ENCODE measurements at regions not wholly inside any gene's neighbourhood (a gene's known extent, or its start where the extent isn't known, plus 50 kb on each side); places are given as distances from the start of the nearest gene placed in this dataset.
"Not testable (repeated sequence)": the region's sequence is repeated elsewhere in the genome, so short reads cannot be mapped to it uniquely, and the experiment has no call there.

DNA sequence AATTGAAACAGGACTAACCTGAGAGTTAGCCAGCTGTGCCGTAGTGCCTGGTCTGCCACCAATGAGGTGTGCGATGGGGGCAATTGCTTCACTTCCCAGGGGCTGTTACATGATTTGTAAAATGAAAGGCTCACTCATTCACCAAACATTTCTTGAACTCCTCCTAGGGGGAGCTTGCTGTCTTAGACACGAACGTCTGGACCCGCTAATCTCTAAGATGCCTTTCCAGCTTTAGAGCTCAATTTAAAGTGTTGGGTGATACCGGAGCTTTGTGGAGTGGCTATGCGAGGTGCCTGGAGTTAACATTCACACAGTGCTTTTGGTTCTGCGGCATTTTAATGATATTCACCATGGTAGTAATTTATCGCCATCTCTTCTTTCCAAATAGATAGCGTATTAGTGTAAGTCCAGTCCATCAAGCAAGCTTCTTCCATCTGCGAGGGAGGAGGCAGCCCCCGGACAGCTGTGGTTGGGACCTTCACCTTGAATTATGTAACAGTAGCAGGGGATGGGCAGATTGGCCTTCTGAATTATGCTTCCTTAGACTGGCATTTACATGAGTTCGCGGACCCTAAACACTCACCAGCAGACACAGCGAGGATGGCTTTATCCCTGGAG is 179.9 kb downstream of the ADSS2 start:
- DNase-seq = no peak

DNA sequence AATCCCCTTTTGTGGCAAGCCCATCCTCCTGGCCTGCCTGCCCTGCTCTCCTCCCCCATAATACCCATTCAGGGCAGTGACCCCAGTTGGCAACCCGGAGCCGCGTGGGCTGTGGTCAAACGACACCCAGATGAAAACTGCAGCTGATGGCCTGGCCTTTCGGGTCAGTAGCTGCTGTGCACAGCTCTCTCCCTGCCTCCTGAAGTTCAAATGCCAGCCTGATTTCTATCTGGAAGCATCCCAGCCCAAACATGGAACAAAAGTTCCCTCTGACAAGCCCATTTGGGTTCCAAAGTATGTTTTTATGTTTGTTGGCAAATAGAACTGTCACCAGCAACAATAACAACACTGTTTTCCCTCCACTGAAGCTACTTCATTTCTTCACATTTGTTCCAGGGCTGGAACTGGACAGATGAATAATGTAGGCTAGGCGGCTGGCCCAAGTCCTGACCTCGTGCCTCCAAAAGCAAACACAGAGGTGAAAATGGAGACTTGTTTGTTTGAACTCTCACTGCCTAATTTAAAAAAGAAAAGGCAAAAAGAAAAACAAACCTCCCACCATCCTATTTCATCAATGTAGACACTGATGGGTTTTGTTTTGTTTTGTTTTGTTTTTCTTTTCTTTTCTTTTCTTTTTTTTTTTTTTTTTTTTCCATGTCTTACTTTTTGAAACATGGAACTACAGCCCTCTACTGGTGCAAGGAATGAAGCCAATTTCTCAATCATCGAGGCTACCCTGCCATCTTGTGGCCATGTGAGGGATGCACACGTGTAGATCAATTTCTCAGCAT is 179.0 kb downstream of the ADSS2 start:
- DNase-seq = peak; percentile 56 to 83 (median 60)

DNA sequence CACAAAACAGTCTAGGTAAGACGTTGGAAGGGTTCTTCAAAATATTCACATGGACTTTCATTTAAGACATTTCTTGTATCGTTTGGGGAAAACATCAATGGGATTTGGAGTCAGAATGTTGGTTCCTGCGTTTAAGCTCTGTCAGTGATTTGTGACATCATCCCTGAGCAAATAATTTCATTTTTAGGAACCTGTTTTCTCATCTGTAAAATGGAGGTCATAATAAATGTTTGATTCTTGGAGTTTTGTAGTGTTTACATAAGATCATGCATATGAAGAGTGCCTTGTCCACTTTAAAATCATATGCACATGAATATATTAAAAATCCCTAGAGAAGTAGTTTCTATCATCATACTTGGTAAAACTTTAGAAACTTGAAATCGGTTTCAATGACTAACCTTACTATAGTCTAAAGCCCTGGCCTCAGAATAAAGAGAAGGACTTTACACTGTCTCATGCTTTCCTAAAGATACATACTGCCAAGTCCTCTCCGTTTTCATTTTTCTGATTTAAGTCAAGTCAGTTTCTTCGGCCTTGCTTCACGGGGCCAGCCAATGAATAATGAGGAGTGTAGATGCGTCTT is 178.4 kb downstream of the ADSS2 start:
- DNase-seq = no peak

DNA sequence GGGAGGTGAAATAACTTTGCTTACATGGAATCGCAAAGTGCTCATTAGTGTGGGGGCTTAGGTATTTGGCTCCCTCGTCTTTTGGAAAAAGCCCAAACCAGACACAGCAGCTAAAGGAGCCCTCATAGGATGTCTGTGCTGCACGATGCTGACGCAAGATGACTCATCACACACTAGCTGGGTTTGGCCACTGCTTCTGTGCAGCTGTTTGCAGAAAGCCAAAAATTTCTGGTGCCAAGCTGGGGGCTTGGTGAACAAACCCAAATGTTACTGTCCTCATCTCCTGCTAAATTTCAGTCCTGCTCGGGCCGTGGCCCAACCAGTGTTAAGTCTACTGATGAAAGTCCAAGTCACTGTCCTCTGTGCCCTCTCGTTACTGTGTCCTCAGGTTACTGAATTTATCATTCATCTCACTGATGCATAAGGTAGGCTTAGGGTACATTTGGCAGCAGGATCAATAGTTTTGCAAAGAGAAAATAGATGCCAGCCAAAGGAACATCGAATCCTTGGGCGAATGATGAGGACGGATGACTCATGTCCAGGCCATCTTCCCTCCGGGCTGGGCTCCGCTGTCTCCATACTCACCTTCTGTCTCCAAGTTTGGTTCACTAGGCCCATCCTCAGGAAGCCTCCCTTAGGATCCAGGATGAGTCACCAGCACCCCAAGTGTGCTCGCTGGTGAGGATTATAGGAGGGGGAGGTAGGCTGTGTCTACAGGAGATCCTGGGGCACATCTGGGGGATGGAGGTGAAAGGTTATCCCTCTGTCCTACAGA is 177.7 kb downstream of the ADSS2 start:
- no peak for DNase-seq

DNA sequence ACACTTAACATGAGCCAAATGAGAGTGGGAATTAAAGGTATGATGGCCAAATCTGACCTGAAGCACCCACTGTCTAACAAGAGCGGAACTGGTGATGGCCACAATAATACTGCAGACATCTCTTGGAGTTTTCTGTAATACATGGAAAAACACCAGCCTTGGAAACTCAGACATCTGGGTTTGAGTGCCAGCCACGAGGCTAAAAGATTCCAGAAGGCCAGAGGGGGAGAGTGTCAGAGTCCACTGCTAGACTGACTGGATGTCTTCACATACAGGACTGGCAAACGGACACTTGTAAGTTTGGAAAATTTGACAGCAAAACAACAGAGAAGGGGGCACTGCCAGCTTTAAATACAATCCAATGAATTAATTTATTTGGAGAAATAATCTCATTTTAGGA is 175.1 kb downstream of the ADSS2 start:
- no peak for DNase-seq

DNA sequence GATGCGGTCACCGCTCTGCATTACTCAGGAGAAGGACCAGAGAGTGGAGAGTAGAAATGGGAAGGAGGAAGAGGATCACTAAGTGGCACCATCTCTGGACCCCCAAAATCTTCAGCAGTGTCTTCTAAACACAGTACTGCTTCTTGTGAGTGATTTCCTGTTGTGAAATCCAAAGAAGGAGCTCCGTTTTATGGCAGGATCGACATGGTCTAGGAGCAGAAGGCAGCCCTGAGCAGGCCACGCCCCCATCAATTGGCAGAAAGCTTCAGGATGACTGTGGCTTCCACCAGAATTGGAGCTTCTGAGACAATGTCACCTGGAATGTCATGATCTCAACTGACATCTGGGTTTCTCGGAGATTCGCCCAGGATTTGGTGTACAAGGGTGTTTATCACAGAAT is 171.5 kb downstream of the ADSS2 start:
- DNase-seq = no peak

DNA sequence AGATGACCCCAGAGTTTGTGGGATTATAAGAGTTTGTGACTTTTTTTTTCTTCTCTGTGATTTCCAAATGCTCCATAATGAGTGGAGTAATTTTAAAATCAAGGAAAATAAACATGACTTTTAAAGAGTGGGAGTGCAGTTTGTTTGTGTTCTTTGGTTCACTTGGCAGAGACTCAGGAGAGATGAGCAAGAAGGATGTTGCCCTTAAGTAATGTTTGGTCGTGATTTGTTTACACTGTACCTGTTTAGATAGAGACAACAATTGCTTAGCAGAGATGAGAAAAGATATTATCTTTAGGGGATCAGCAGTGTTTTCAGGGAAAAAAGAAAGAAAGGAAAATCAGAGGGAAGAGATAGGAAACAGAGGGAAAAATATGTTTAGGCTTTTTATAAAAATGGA is 170.8 kb downstream of the ADSS2 start:
- no peak for DNase-seq

DNA sequence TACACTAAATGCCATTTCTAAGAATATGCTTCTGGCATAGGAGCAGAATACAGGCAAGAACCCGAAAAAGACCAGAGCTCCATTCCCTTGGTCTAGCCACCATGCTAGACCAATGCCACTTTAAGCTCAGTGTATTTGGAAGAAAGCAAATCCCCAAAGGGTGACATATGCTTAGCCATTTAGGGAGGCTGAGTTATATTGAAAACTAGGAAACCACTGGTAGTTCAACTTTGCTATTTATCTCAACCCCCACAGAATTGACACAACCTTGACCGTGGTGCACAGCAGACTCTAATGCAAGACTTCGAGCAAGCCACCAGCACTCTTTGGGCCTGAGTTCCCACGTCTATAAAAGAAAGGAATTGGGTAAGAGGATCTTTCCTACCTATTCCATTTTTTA is 167.9 kb downstream of the ADSS2 start:
- DNase-seq = no peak

DNA sequence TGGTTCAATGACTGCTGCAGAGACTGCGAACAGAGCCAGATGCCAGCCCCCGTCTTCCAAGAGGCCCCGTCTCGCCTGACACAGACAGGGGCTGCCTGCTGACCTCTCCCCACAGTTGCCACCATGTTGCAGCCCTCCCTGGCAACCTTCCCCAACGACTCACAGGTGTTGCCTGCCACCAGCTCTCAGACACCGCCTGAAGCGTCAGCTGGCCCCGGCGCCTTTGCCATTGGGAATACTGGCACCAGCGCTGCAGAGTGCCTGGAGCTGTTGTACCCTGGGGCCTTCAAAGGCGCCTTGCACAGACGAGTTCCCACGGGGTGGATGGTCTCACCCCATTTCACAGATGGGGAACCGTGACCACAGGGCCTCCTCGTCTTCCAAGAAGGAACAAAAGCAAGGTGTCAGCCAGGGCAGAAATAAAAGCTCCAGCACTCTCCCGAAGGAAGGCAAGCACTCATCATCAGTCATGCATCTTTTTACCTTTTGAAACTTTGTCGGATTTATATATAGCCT is 167.0 kb downstream of the ADSS2 start:
- DNase-seq = no peak

DNA sequence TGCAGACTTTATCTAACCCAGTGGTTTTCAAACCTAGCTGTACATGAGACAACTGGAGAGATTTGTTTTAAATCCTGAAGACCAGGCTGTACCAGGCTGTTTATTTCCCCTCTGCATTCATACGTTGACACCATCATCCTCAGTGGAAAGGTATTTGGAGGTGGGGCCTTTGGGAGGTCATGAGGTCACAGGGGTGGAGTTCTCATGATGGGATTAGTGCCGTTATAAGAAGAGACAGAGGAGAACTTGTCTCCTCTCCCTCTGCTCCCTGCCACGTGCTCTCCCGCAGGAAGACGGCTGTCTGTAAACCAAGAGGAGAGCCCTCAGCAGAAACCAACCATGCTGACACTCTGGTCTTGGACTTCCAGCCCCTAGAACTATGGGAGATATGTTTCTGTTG is 165.4 kb downstream of the ADSS2 start:
- no peak for DNase-seq

DNA sequence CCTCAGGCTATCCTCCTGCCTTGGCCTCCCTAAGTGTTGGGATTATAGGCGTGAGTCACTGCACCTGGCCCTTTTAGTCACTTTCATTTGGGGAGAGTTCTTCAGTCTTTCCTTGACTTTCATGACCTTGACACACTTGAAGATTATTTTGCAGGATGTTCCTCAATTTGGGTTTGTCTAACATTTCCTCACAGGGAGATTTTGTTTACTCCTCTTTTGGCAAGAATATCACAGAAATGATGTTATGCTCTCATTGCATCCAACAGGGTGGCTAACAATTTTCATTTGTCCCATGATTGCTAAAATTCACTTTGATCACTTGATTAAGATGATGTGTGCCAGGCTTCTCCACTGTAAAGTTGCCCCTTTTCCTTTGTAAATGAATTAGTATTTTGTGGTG is 164.0 kb downstream of the ADSS2 start:
- no peak for DNase-seq

DNA sequence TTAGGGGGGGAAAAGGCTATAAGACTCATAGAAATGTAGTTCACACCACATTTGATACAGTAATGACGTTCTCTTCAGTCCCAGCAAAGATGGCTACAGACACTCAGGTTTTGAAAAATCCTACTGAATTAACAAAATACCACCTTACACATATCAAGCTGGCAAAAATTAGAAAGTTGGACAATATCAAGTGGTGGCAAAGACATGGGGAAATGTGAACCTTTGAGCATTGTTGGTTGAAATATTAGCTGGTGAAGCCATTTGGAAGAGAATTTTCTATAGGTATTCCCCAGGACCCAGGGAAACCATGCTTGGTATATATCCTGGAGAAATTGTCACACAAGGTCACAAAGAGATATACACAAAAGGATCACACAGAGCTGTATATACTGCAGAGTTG is 163.0 kb downstream of the ADSS2 start:
- no peak for DNase-seq

DNA sequence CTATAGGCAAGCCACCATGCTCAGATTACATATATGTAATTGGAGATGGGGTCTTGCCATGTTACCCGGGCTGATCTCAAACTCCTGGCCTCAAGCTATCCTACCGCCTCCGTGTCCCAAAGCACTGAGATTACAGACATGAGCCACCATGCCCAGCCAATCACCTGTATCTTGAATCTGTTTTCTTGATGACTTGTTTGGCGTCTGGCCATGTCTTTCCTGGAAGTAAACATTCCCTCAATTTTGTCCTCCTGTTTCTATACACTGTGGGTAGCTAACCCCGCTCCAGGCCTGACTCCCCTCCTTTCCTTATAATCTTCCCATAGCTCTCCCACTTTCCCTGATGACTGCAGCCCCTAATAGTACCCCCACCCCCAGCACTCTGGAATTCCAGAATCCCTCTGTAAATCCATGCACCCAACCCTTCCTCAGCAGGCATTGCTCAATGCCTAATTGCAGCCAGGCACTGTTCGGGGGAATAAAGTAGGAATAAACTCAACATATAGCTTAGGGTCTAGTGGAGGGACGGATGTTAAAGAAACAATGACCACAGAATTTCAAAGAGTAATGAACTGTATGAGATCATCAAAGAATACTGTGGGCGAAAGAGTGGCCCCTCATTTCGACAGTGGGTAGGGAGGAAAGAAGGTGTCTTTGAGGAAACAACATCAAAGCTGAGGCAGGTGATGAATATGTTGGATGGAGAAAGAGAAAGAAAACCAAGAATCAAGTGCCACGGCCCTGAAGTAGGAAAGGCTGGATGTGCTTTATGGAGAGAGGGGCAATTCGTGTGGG is 161.5 kb downstream of the ADSS2 start:
- no peak for DNase-seq

DNA sequence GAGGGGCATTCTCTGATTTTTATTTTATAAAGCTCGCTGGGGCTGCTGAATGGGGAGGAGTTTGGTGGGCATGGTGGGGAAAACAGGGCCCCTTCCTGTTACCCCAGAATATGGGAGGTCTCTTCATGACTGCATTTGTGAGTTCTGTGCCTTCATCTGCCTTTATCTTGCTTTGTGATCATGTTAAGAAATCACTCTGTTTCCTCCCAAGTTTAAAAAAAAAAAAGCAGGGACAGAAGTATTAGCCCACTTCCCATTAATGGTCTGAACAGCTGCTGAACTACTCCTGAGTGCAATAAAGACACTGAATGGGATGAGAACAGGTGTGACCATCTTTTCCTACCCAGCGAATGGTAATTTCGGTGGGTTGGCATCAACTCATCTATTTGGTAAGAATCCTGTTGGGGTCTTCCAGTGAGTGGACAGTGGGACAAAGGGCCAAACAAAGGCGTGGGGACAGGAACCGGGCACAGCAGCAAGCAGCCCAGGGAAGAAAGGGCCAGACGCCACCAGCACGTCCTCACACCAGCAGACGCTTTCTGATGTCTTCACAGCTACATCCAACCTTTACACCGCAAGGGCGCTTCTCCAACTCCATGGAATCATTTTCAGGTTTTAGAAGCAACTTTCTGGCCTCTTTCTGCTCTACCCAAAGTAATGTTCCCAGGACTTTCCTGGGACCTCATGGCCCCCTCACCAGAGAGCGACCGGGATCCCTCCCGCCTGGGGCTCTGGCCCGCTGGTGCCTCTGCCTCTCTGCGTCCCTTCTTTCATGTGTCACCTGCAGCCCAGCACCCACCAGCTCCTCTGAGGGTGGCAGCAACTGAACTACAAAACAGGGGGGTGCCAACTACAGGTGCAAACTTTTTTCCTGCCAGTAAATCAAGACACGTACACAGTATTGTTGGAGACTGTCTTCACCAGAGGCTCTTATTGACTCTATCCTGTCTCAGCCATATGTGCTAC is 160.2 kb downstream of the ADSS2 start:
- no peak for DNase-seq

DNA sequence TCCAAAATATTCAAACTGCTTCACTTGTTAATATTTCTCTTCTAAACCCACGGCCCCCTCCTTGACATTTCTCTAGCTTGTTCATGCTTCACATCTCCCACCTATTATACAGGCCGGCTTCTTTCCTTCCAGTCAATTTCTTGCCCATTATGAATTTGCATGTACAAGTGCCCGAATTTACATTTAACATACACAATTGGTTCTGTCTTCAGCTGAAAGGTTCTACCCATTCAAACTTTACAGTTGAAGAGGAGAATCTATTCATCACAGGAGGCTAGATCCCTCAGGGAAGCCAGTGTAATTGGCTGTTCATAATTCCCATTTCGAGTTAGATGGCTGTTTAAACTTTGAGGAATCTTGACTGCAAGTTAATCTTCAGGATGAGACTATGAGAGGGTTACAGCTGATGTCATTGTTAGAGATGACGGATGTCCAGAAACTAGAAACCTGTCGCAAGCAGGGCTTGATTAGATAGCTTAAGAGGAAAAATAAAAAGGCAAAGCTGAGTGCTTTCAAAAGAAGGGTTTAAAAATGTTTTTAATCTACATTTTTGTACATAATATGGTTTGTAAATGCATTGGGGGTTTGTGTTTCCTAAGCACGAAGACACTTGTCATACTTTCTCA is 157.0 kb downstream of the ADSS2 start:
- no peak for DNase-seq

DNA sequence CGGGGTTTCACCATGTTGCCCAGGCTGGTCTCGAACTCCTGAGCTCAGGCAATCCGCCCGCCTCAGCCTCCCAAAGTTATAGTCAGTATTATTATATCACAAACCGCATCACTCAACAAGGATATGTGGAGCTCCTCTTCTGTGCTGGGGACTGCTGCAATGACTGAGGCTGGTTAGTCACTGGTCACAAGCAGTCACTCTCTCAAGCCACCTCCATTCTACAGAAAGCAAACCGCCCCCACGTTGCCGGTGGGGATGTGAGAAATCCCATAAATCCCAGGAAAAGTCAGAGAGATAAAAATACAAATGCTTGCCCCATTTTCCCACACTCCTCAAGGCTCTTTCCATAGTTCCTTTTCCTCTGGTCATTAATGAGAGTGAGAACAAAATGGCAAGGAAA is 155.7 kb downstream of the ADSS2 start:
- DNase-seq = no peak

DNA sequence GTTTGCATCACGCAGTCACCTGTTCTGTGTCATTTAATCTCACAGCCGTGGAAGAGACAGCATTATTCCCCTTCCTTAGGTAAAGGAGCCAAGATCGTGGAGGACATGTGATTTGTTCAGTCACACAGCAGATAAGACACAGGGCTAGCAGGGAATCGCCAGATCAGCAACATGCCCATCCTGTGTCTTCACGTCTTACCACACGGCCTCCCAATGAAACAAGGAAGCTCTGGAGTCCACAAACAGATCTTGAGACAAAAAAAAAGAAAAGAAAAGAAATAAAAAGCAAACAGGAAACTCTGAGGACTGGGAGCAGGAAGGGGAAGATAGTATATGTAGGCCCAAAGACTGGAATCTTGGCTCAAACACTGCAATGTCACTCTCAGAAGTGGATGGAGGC is 155.3 kb downstream of the ADSS2 start:
- DNase-seq = no peak

DNA sequence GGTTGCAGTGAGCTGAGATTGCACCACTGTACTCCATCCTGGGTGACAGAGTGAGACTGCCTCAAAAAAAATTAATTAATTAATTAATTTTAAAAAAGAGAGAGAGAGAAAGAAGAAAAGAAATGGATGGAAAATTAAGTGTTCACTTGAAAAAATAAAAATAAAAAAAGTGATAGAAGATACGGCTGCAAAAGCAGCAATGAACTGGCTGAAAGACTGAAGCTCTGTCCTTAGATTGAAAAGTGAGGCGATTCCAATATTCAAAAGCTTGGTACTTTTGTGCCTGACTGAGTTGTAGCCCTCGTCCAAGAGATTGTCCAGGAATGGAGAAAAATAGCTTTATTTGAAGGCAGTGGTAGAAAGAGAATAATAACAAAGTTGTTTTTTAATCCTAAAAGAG is 154.6 kb downstream of the ADSS2 start:
- no peak for DNase-seq

DNA sequence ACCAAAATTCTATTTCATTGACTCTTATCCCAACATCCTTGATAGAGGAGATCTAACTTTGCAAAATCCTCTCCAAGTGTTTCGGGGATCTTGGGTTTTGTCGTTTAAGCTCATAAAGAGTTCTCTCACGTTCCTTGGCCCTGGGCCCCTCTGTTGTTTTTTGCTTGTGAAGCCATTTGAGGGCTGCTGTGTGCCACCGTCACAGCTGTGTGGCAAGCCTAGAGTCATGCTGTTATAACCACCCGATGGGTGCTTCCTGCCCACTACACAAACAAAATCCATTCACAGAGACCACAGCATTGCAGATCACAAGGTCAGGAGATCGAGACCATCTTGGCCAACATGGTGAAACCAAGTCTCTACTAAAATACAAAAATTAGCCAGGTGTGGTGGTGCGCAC is 154.1 kb downstream of the ADSS2 start:
- DNase-seq = no peak

DNA sequence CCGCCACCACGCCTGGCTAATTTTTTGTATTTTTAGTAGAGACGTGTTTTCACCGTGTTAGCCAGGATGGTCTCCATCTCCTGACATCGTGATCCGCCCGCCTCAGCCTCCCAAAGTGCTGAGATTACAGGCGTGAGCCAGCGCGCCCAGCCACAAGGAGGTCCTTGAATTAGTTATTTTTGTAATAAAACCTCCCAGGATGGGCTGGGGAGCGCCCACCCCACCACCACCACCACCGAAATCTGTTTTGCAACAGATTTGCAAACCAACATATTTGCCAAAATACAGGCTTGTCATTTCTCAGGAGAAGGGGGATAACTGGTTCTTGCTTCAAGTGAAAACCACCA is 151.7 kb downstream of the ADSS2 start:
- not testable (repeated sequence) for DNase-seq

DNA sequence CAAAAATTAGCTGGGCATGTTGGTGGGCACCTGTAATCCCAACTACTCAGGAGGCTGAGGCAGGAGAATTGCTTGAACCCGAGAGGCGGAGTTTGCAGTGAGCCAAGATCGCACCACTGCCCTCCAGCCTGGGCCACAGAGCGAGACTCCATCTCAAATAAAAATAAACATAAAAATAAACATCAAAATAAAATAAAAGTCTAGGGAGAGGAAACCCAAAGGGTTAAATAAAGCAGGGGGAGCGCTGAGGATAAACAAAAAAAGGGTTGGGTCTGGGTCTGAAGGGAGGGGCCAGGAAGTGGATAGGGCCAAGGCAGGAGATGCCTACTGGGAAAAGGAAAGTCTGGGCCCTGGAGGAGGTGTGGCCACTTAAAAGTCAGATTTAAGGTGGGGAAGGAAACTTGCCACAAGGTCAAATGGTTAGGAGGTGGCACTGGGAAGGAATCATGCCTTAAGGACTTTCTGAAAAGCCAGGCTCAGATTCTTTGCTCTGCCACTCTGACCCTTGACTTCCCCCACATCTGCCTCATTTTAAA is 150.0 kb downstream of the ADSS2 start:
- no peak for DNase-seq
